ENCODE measurements at regions not wholly inside any gene's neighbourhood (a gene's known extent, or its start where the extent isn't known, plus 50 kb on each side); places are given as distances from the start of the nearest gene placed in this dataset.

- TF ChIP-seq CTCF (conservative IDR thresholded peaks at IDR 0.05) = no peak
- Mint-ChIP-seq H3K9me3 (no peaks in the 10 kb centered on the region), H3K36me3 (no peaks in the 10 kb centered on the region), H3K4me1 (ENCODE audit: unreplicated experiment) (peaks cover 5% of the 10 kb centered on the region), H3K27ac (no peak overlapping the region), H3K27me3 (no peaks in the 10 kb centered on the region), H3K4me3 (no peak overlapping the region)
- DNase-seq (ENCODE audit: extremely low spot score, unreplicated experiment) = no peak
Observed at GRCh38 chr3:168612671-168613070, 516.9 kb upstream of the GOLIM4 start.

- H3K9me3 Mint-ChIP-seq = no peaks in the 10 kb centered on the region
- no peak overlapping the region for H3K27ac Mint-ChIP-seq
- no peaks in the 10 kb centered on the region for H3K36me3 Mint-ChIP-seq
Observed at GRCh38 chr3:168611826-168612225, 516.1 kb upstream of the GOLIM4 start.

GRCh38 chr3:168608926-168609325 is 513.2 kb upstream of the GOLIM4 start:
- H3K27me3 Mint-ChIP-seq = no peaks in the 10 kb centered on the region
- H3K36me3 Mint-ChIP-seq = no peaks in the 10 kb centered on the region
- no peaks in the 10 kb centered on the region for H3K9me3 Mint-ChIP-seq
- H3K27ac Mint-ChIP-seq = no peak overlapping the region
- DNase-seq (ENCODE audit: extremely low spot score, unreplicated experiment) = no peak
- TF ChIP-seq CTCF (conservative IDR thresholded peaks at IDR 0.05) = no peak
- no peaks in the 10 kb centered on the region for H3K4me1 Mint-ChIP-seq (ENCODE audit: unreplicated experiment)
- H3K4me3 Mint-ChIP-seq = no peak overlapping the region

More at GRCh38 chr3:168611826-168612225, 516.1 kb upstream of the GOLIM4 start:
- H3K4me1 Mint-ChIP-seq (ENCODE audit: unreplicated experiment) = peaks cover 5% of the 10 kb centered on the region
- no peaks in the 10 kb centered on the region for H3K27me3 Mint-ChIP-seq
- no peak for TF ChIP-seq CTCF (conservative IDR thresholded peaks at IDR 0.05)
- no peak overlapping the region for H3K4me3 Mint-ChIP-seq
- no peak for DNase-seq (ENCODE audit: extremely low spot score, unreplicated experiment)

- DNase-seq (ENCODE audit: extremely low spot score, unreplicated experiment) = no peak
- Mint-ChIP-seq H3K27ac (no peak overlapping the region), H3K4me1 (ENCODE audit: unreplicated experiment) (no peaks in the 10 kb centered on the region), H3K27me3 (no peaks in the 10 kb centered on the region), H3K36me3 (no peaks in the 10 kb centered on the region), H3K4me3 (no peak overlapping the region), H3K9me3 (no peaks in the 10 kb centered on the region)
- no peak for TF ChIP-seq CTCF (conservative IDR thresholded peaks at IDR 0.05)
Observed at GRCh38 chr3:168604767-168605166, 509.0 kb upstream of the GOLIM4 start.

- Mint-ChIP-seq H3K9me3 (no peaks in the 10 kb centered on the region), H3K27me3 (no peaks in the 10 kb centered on the region), H3K4me1 (ENCODE audit: unreplicated experiment) (no peaks in the 10 kb centered on the region)
Observed at GRCh38 chr3:168598250-168598649, 502.5 kb upstream of the GOLIM4 start.

More at GRCh38 chr3:168598250-168598649, 502.5 kb upstream of the GOLIM4 start:
- H3K27ac Mint-ChIP-seq = no peak overlapping the region
- no peak for DNase-seq (ENCODE audit: extremely low spot score, unreplicated experiment)
- H3K36me3 Mint-ChIP-seq = no peaks in the 10 kb centered on the region
- TF ChIP-seq CTCF (conservative IDR thresholded peaks at IDR 0.05) = no peak
- no peak overlapping the region for H3K4me3 Mint-ChIP-seq
